SK-N-SH (cell line): ENCODE measurements at regions not wholly inside any gene's neighbourhood (a gene's known extent, or its start where the extent isn't known, plus 50 kb on each side); places are given as distances from the start of the nearest gene placed in this dataset.

Experiments used
- CTCF ChIA-PET: fragments of 300-600, 350-600 bp; formaldehyde crosslinking; extraction: SDS; loops from one replicate; lab custom pipeline; 2021; lab: Yijun Ruan, JAX
- POLR2A ChIA-PET: fragments of 350-600 bp; sonication (Branson Sonifier 250); formaldehyde crosslinking; extraction: SDS; loops from one replicate; lab custom pipeline; 2020; ENCODE audit warnings: antibody characterized with exemption, inconsistent platforms; lab: Yijun Ruan, JAX
- DNase-seq: peaks from one replicate; pipeline ENCODE4 v3.0.0; 2012
- H2AFZ ChIP-seq: fragments of 200-600 bp; sonication (generic); 2 replicates; pipeline ENCODE4 v1.8.1; 2016; ENCODE audit warnings: antibody characterized with exemption, mild to moderate bottlenecking, low read depth
- H3F3A ChIP-seq: fragments of 200-600 bp; sonication (generic); replicated peaks from 2 replicates; pipeline ENCODE3; 2016; ENCODE audit warnings: antibody characterized with exemption, mild to moderate bottlenecking; ENCODE audit not compliant: insufficient read depth
- H3K27ac ChIP-seq, 2 experiments: fragments of 200-500 bp in 1 of 2; fragments of 200-600 bp in 1 of 2; sonication (Bioruptor generic) in 1 of 2; sonication (generic), shearing (Covaris generic) in 1 of 2; 2 replicates each; pipeline versions ENCODE4 v1.5.1 to v1.6.1; 2014 to 2016; ENCODE audit warnings: low read depth in 2 of 2, inconsistent platforms in 1 of 2, low read length in 1 of 2, mild to moderate bottlenecking in 1 of 2, mixed read lengths in 1 of 2
- H3K27me3 ChIP-seq: fragments of 200-600 bp; sonication (generic), shearing (Covaris generic); 2 replicates; pipeline ENCODE4 v1.6.1; 2016; ENCODE audit warnings: mixed run types; ENCODE audit not compliant: insufficient read depth
- H3K36me3 ChIP-seq, 2 experiments: fragments of 200-500 bp in 1 of 2; fragments of 200-600 bp in 1 of 2; sonication (Bioruptor generic) in 1 of 2; sonication (generic) in 1 of 2; replicated peaks in 1 of 2; 2 replicates each; pipeline versions ENCODE3 to v1.5.1; 2014 to 2016; ENCODE audit warnings: low read length in 1 of 2, mild to moderate bottlenecking in 1 of 2; ENCODE audit not compliant: insufficient read depth in 2 of 2, control insufficient read depth in 1 of 2
- H3K4me1 ChIP-seq, 2 experiments: fragments of 200-500 bp in 1 of 2; fragments of 200-600 bp in 1 of 2; sonication (Bioruptor generic) in 1 of 2; sonication (generic), shearing (Covaris generic) in 1 of 2; 2 replicates each; pipeline versions ENCODE4 v1.5.1 to v1.6.1; 2014 to 2016; ENCODE audit warnings: low read depth in 1 of 2, low read length in 1 of 2, mixed run types in 1 of 2; ENCODE audit not compliant: insufficient read depth in 2 of 2, control insufficient read depth in 1 of 2
- H3K4me2 ChIP-seq: fragments of 200-600 bp; sonication (generic), shearing (Covaris generic); 2 replicates; pipeline ENCODE4 v1.6.1; 2017; ENCODE audit warnings: mixed run types
- H3K4me3 ChIP-seq, 2 experiments: fragments of 200-500 bp in 1 of 2; fragments of 200-600 bp in 1 of 2; sonication (Bioruptor generic) in 1 of 2; sonication (generic), shearing (Covaris generic) in 1 of 2; 2 replicates each; pipeline versions ENCODE4 v1.5.1 to v1.8.1; 2014 to 2016; ENCODE audit warnings: low read depth in 2 of 2, inconsistent platforms in 1 of 2, low read length in 1 of 2, mild to moderate bottlenecking in 1 of 2, mixed read lengths in 1 of 2, moderate library complexity in 1 of 2
- H3K79me2 ChIP-seq: fragments of 200-600 bp; sonication (generic); 2 replicates; pipeline ENCODE4 v1.8.1; 2017; ENCODE audit warnings: mild to moderate bottlenecking; ENCODE audit not compliant: insufficient read depth
- H3K9ac ChIP-seq: fragments of 200-600 bp; sonication (generic); 2 replicates; pipeline ENCODE4 v1.6.1; 2017; ENCODE audit warnings: mixed run types
- H3K9me2 ChIP-seq: fragments of 200-600 bp; sonication (generic); 2 replicates; pipeline ENCODE4 v1.6.1; 2017; ENCODE audit warnings: mixed run types
- H3K9me3 ChIP-seq: fragments of 200-600 bp; sonication (generic); 2 replicates; pipeline ENCODE4 v1.6.1; 2017; ENCODE audit warnings: mixed run types, mild to moderate bottlenecking, moderate library complexity
- H4K20me1 ChIP-seq: fragments of 200-600 bp; sonication (generic); 2 replicates; pipeline ENCODE4 v1.6.1; 2017; ENCODE audit warnings: mild to moderate bottlenecking, mixed run types; ENCODE audit not compliant: insufficient read depth
- CHD2 ChIP-seq: fragments of 150-350 bp; IDR thresholded peaks from 2 replicates; pipeline ENCODE4 v1.6.1; 2018; ENCODE audit warnings: low read length; ENCODE audit not compliant: partially characterized antibody
- EP300 ChIP-seq, 2 experiments: IDR thresholded peaks; 2 replicates each; pipeline versions ENCODE4 v1.4.0 to v1.6.1; 2012; ENCODE audit warnings: borderline replicate concordance in 1 of 2, low read depth in 1 of 2, low read length in 1 of 2
- EZH2phosphoT487 ChIP-seq: fragments of 200-600 bp; sonication (generic); IDR thresholded peaks from 2 replicates; pipeline ENCODE4 v1.6.1; 2017; ENCODE audit warnings: low read depth, mixed run types, mild to moderate bottlenecking, antibody characterized with exemption, moderate library complexity, borderline replicate concordance
- FOXM1 ChIP-seq: IDR thresholded peaks from 2 replicates; pipeline ENCODE4 v1.4.0; 2012; ENCODE audit warnings: low read depth, mild to moderate bottlenecking
- IRF3 ChIP-seq: fragments of 150-350 bp; IDR thresholded peaks from 2 replicates; pipeline ENCODE4 v1.6.1; 2016; ENCODE audit warnings: mild to moderate bottlenecking, low read depth, low read length
- JUND ChIP-seq: IDR thresholded peaks from 2 replicates; pipeline ENCODE4 v1.4.0; 2012
- MEF2A ChIP-seq: IDR thresholded peaks from 2 replicates; pipeline ENCODE4 v1.4.0; 2012; ENCODE audit warnings: low read depth, borderline replicate concordance
- MXI1 ChIP-seq: IDR thresholded peaks from 2 replicates; pipeline ENCODE4 v1.6.1; 2012; ENCODE audit warnings: mild to moderate bottlenecking, low read depth, low read length, improper control_type of control experiment
- NFIC ChIP-seq: IDR thresholded peaks from 2 replicates; pipeline ENCODE4 v1.4.0; 2012; ENCODE audit warnings: borderline replicate concordance
- NRF1 ChIP-seq: IDR thresholded peaks from 2 replicates; pipeline ENCODE4 v1.6.1; 2012; ENCODE audit warnings: low read depth, mild to moderate bottlenecking, low read length
- POLR2AphosphoS5 ChIP-seq: IDR thresholded peaks from 2 replicates; pipeline ENCODE4 v1.6.1; 2012; ENCODE audit warnings: low read depth, low read length
- RCOR1 ChIP-seq: fragments of 150-350 bp; IDR thresholded peaks from 2 replicates; pipeline ENCODE4 v1.6.1; 2017; ENCODE audit warnings: antibody characterized with exemption, low read length
- SIN3A ChIP-seq: IDR thresholded peaks from 2 replicates; pipeline ENCODE4 v1.6.1; 2012; ENCODE audit warnings: low read depth, mild to moderate bottlenecking, low read length, moderate library complexity, borderline replicate concordance
- SMC3 ChIP-seq: IDR thresholded peaks from 2 replicates; pipeline ENCODE4 v1.6.1; 2012; ENCODE audit warnings: low read depth, low read length, improper control_type of control experiment
- WGBS: methylation state at CpG from one replicate; pipeline ENCODE4 v1.1.6; 2017; ENCODE audit warnings: low lambda C conversion rate; 5-methylcytosine and 5-hydroxymethylcytosine counted together
- TF ChIP-seq, protein P1 (sequence below): fragments of 150-350 bp; IDR thresholded peaks from 2 replicates; pipeline ENCODE4 v1.6.1; 2017; ENCODE audit warnings: antibody characterized with exemption, low read length, low read depth, borderline replicate concordance
- TF ChIP-seq, protein P2 (sequence below): IDR thresholded peaks from 2 replicates; pipeline ENCODE4; 2012
- TF ChIP-seq, protein P3 (sequence below): fragments of 200-600 bp; sonication (generic); IDR thresholded peaks from 2 replicates; pipeline ENCODE4 v1.6.1; 2017; ENCODE audit warnings: antibody characterized with exemption, mild to moderate bottlenecking, moderate library complexity

- H3K9ac ChIP-seq: no peak overlapping the region
- H3K27ac ChIP-seq: no peak overlapping the region
- POLR2A ChIA-PET: no interaction called here
- CTCF ChIA-PET: no interaction called here
- no peak for DNase-seq
- no peaks in the 10 kb centered on the region for H3F3A ChIP-seq
- no peaks in the 10 kb centered on the region for H3K9me2 ChIP-seq
- no peaks in the 10 kb centered on the region for H3K27me3 ChIP-seq
- no peaks in the 10 kb centered on the region for H3K4me1 ChIP-seq
- H3K4me3 ChIP-seq: no peak overlapping the region
- peaks cover 10% of the 10 kb centered on the region; the same call in 1 of the 2 replicates for H3K9me3 ChIP-seq
- no peak overlapping the region for H3K4me2 ChIP-seq
- no peak overlapping the region for H2AFZ ChIP-seq
- no peak for TF ChIP-seq MEF2A
- no peak for TF ChIP-seq JUND
- no peak for TF ChIP-seq SMC3
- TF ChIP-seq, protein P1, sequence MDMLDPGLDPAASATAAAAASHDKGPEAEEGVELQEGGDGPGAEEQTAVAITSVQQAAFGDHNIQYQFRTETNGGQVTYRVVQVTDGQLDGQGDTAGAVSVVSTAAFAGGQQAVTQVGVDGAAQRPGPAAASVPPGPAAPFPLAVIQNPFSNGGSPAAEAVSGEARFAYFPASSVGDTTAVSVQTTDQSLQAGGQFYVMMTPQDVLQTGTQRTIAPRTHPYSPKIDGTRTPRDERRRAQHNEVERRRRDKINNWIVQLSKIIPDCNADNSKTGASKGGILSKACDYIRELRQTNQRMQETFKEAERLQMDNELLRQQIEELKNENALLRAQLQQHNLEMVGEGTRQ: no peak
- no peaks in the 10 kb centered on the region for H3K36me3 ChIP-seq
- no peaks in the 10 kb centered on the region for H4K20me1 ChIP-seq
- H3K79me2 ChIP-seq: no peaks in the 10 kb centered on the region
These were observed 313.6 kb upstream of the LMO3 start for GRCh38 chr12:16919551-16919950.

GRCh38 chr12:16914853-16915252 lies 308.9 kb upstream of the LMO3 start:
- no peaks in the 10 kb centered on the region for H3F3A ChIP-seq
- no peak overlapping the region for H3K9ac ChIP-seq
- H3K4me3 ChIP-seq: no peak overlapping the region
- TF ChIP-seq POLR2AphosphoS5: no peak
- TF ChIP-seq CHD2: no peak
- no peak for TF ChIP-seq SMC3
- no peak for TF ChIP-seq FOXM1
- no peak for TF ChIP-seq MXI1
- no peak for TF ChIP-seq EP300 (IDR thresholded peaks at IDR 0.05; ENCODE audit: borderline replicate concordance in 1 of 2, low read depth in 1 of 2, low read length in 1 of 2)
- TF ChIP-seq RCOR1: no peak
- no peak overlapping the region for H3K27ac ChIP-seq
- H3K9me2 ChIP-seq: no peaks in the 10 kb centered on the region
- no peaks in the 10 kb centered on the region for H3K27me3 ChIP-seq
- no peak for DNase-seq
- no peaks in the 10 kb centered on the region for H3K4me1 ChIP-seq
- ChIA-PET POLR2A (no interaction called here), CTCF (no interaction called here)
- no peaks in the 10 kb centered on the region for H3K79me2 ChIP-seq
- no peaks in the 10 kb centered on the region for H4K20me1 ChIP-seq
- H3K36me3 ChIP-seq: no peaks in the 10 kb centered on the region
- no peak overlapping the region for H2AFZ ChIP-seq
- 11% methylated on average over 1 of the region's 1 CpG for WGBS
- H3K4me2 ChIP-seq: no peak overlapping the region
- H3K9me3 ChIP-seq: peaks cover 4% of the 10 kb centered on the region; the same call in 1 of the 2 replicates

GRCh38 chr12:16913832-16914490 lies 308.0 kb upstream of the LMO3 start:
- no peaks in the 10 kb centered on the region for H3K36me3 ChIP-seq
- no peak overlapping the region for H3K9ac ChIP-seq
- no peak overlapping the region for H3K4me2 ChIP-seq
- no peak overlapping the region for H2AFZ ChIP-seq
- 10% methylated on average over 1 of the region's 1 CpG for WGBS
- H3K4me3 ChIP-seq: no peak overlapping the region
- no peaks in the 10 kb centered on the region for H3F3A ChIP-seq
- H3K27ac ChIP-seq: no peak overlapping the region
- CTCF ChIA-PET: no interaction called here
- no peaks in the 10 kb centered on the region for H3K9me2 ChIP-seq
- POLR2A ChIA-PET: no interaction called here
- TF ChIP-seq RCOR1 (no peak), NRF1 (no peak), POLR2AphosphoS5 (no peak), FOXM1 (no peak), IRF3 (no peak), CHD2 (no peak), SIN3A (no peak), NFIC (no peak), MEF2A (no peak), EZH2phosphoT487 (no peak)
- TF ChIP-seq, protein P2, sequence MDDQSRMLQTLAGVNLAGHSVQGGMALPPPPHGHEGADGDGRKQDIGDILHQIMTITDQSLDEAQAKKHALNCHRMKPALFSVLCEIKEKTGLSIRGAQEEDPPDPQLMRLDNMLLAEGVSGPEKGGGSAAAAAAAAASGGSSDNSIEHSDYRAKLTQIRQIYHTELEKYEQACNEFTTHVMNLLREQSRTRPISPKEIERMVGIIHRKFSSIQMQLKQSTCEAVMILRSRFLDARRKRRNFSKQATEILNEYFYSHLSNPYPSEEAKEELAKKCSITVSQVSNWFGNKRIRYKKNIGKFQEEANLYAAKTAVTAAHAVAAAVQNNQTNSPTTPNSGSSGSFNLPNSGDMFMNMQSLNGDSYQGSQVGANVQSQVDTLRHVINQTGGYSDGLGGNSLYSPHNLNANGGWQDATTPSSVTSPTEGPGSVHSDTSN: no peak
- TF ChIP-seq, protein P3, sequence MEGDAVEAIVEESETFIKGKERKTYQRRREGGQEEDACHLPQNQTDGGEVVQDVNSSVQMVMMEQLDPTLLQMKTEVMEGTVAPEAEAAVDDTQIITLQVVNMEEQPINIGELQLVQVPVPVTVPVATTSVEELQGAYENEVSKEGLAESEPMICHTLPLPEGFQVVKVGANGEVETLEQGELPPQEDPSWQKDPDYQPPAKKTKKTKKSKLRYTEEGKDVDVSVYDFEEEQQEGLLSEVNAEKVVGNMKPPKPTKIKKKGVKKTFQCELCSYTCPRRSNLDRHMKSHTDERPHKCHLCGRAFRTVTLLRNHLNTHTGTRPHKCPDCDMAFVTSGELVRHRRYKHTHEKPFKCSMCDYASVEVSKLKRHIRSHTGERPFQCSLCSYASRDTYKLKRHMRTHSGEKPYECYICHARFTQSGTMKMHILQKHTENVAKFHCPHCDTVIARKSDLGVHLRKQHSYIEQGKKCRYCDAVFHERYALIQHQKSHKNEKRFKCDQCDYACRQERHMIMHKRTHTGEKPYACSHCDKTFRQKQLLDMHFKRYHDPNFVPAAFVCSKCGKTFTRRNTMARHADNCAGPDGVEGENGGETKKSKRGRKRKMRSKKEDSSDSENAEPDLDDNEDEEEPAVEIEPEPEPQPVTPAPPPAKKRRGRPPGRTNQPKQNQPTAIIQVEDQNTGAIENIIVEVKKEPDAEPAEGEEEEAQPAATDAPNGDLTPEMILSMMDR: no peak
- no peaks in the 10 kb centered on the region for H3K4me1 ChIP-seq
- no peaks in the 10 kb centered on the region for H4K20me1 ChIP-seq
- H3K9me3 ChIP-seq: peaks cover 4% of the 10 kb centered on the region; the same call in 1 of the 2 replicates
- no peaks in the 10 kb centered on the region for H3K79me2 ChIP-seq
- no peaks in the 10 kb centered on the region for H3K27me3 ChIP-seq
- DNase-seq: no peak
